ENCODE measurements at regions not wholly inside any gene's neighbourhood (a gene's known extent, or its start where the extent isn't known, plus 50 kb on each side); places are given as distances from the start of the nearest gene placed in this dataset.

DNA sequence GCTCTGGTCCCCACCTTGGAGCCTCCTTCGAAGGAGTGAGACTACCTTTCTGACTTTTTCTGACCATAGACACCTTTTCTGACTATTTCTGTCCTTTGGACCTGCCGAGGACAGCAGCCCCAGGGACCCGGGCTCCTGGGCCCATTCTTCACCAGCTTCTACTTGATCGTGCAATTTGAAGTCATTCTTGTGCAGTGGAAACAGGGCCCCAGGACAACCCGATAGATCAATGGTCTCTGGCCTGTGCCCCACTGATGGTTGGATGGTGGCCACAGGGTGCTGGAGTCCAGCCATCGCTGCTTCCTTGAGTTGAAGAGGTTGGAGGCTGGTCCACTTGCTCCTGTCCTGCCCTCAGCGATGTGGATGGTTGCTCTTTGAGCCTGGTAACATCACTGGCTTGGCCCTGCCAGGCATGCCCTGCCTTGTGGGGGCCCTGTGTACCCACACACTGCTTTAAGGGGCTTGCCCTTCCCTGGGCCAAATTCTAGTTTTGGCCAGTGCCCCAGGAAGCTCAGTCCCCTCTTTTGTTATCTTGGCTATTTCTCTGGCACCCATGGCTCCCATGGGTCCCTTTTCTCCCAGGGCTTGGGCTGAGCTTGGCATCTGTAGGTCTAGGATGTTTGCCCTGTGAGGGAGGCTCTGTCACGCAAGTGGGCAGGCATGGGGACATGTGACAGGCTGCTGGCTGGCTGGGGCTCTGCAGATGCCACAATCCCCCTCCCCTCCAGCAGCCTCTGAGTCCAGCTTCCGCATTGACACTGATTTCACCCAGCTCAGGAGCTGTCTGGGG is 375.6 kb upstream of the NUPR2 start:
- TF ChIP-seq, protein P1, sequence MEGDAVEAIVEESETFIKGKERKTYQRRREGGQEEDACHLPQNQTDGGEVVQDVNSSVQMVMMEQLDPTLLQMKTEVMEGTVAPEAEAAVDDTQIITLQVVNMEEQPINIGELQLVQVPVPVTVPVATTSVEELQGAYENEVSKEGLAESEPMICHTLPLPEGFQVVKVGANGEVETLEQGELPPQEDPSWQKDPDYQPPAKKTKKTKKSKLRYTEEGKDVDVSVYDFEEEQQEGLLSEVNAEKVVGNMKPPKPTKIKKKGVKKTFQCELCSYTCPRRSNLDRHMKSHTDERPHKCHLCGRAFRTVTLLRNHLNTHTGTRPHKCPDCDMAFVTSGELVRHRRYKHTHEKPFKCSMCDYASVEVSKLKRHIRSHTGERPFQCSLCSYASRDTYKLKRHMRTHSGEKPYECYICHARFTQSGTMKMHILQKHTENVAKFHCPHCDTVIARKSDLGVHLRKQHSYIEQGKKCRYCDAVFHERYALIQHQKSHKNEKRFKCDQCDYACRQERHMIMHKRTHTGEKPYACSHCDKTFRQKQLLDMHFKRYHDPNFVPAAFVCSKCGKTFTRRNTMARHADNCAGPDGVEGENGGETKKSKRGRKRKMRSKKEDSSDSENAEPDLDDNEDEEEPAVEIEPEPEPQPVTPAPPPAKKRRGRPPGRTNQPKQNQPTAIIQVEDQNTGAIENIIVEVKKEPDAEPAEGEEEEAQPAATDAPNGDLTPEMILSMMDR (IDR thresholded peaks at IDR 0.05 in 4 of 5, conservative IDR thresholded peaks at IDR 0.05 in 1 of 5), result no peak
- TF ChIP-seq POLR2A (IDR thresholded peaks at IDR 0.05), result no peak
